Body of pancreas (tissue), 4 donors: ENCODE measurements at regions not wholly inside any gene's neighbourhood (a gene's known extent, or its start where the extent isn't known, plus 50 kb on each side); places are given as distances from the start of the nearest gene placed in this dataset.

Experiments used
- ATAC-seq: fragments of 150-250 bp; one replicate; pipeline ENCODE4 v1.9.1; 2016
- DNase-seq, 4 donors: peaks; one replicate each; pipeline ENCODE4 v3.0.0-alpha.2; 2019
- H3K27ac ChIP-seq, 4 donors: fragments of 200-600 bp; sonication (generic); 1 replicate in 3 of 4; 2 replicates in 1 of 4; pipeline versions ENCODE4 v1.5.1 to v1.6.1; 2016 to 2019; ENCODE audit warnings: mild to moderate bottlenecking in 1 of 4, mixed read lengths in 1 of 4, moderate library complexity in 1 of 4
- H3K27me3 ChIP-seq, 2 donors: fragments of 200-600 bp; sonication (generic); one replicate each; pipeline ENCODE4 v1.6.0; 2016; ENCODE audit warnings: mild to moderate bottlenecking in 1 of 2
- H3K36me3 ChIP-seq, 2 donors: fragments of 200-600 bp; sonication (generic); replicated peaks in 1 of 2; 2 replicates each; pipeline ENCODE4 v1.5.1; 2016; ENCODE audit warnings: low read depth in 2 of 2; ENCODE audit not compliant: insufficient read depth in 1 of 2
- H3K4me1 ChIP-seq: fragments of 200-600 bp; sonication (generic); one replicate; pipeline ENCODE4 v1.6.0; 2016
- H3K4me3 ChIP-seq, 2 donors: fragments of 200-600 bp; sonication (generic); 1 replicate in 1 of 2; 2 replicates in 1 of 2; pipeline ENCODE4 v1.5.1; 2016 to 2019
- H3K9me3 ChIP-seq, 3 donors: fragments of 200-600 bp; sonication (generic); 1 replicate in 2 of 3; 2 replicates in 1 of 3; pipeline ENCODE4 v1.5.1; 2016
- POLR2A ChIP-seq, 3 donors: fragments of 450-650 bp; IDR thresholded peaks; one replicate each; pipeline ENCODE4 v1.6.1; 2016; ENCODE audit warnings: antibody characterized with exemption in 3 of 3, mild to moderate bottlenecking in 2 of 3
- WGBS, 2 donors: methylation state at CpG; one replicate each; pipeline ENCODE4 v1.1.5; 2017; 5-methylcytosine and 5-hydroxymethylcytosine counted together
- intact Hi-C: fragments of 100-400 bp; cut with DNase I; formaldehyde crosslinking; loops from one replicate; pipeline ENCODE4 v1.15.1; 2023
- TF ChIP-seq, protein P1 (sequence below), 7 experiments: fragments of 450-650 bp in 4 of 7; fragments of 200-600 bp in 3 of 7; sonication (generic) in 3 of 7; IDR thresholded peaks; one replicate each; pipeline ENCODE4 v1.5.1; 2016 to 2019; ENCODE audit warnings: antibody characterized with exemption in 7 of 7

DNA sequence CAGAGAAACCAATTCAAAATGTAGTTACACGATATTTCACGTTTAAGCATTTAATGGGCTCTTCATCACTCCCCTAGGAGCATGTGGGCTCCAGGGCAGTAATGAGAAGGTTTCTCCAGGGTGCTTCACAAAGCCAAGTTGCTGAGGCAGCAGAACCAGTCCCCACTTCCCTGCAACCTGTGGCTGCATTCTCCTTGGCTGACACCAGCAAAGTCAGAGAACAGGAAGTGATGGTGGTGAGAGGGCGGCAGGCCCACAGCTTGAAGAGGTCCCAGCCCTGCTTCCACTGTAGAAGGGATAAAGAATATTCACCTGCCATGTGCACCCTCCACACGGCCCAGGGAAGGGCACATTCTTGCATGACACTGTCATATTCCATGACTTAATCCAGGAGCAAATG lies 133.2 kb downstream of the CBLN1 start:
- intact Hi-C loops = no loop called here
- 46 to 51% methylated on average over 4 of the region's 4 CpGs for WGBS, 2 donors
- Histone ChIP-seq H3K4me3 (no peak overlapping the region), H3K27ac (no peak overlapping the region), H3K36me3 (no peaks in the 10 kb centered on the region), H3K9me3 (no peaks in the 10 kb centered on the region), H3K27me3 (no peaks in the 10 kb centered on the region), H3K4me1 (no peaks in the 10 kb centered on the region)
- TF ChIP-seq POLR2A (IDR thresholded peaks at IDR 0.05) = no peak
- TF ChIP-seq, protein P1, sequence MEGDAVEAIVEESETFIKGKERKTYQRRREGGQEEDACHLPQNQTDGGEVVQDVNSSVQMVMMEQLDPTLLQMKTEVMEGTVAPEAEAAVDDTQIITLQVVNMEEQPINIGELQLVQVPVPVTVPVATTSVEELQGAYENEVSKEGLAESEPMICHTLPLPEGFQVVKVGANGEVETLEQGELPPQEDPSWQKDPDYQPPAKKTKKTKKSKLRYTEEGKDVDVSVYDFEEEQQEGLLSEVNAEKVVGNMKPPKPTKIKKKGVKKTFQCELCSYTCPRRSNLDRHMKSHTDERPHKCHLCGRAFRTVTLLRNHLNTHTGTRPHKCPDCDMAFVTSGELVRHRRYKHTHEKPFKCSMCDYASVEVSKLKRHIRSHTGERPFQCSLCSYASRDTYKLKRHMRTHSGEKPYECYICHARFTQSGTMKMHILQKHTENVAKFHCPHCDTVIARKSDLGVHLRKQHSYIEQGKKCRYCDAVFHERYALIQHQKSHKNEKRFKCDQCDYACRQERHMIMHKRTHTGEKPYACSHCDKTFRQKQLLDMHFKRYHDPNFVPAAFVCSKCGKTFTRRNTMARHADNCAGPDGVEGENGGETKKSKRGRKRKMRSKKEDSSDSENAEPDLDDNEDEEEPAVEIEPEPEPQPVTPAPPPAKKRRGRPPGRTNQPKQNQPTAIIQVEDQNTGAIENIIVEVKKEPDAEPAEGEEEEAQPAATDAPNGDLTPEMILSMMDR (IDR thresholded peaks at IDR 0.05) = no peak
- no peak for DNase-seq
- no peak for ATAC-seq

GRCh38 chr16:49140618-49141017 lies 141.0 kb downstream of the CBLN1 start:
- intact Hi-C loops = no loop called here
- 43 to 52% methylated on average over 5 of the region's 5 CpGs for WGBS, 2 donors
- Histone ChIP-seq H3K36me3 (no peaks in the 10 kb centered on the region), H3K4me1 (no peaks in the 10 kb centered on the region), H3K27ac (no peak overlapping the region), H3K9me3 (peaks cover 0 to 12% (median 0%) of the 10 kb centered on the region in 3 donors), H3K4me3 (no peak overlapping the region), H3K27me3 (no peaks in the 10 kb centered on the region)
- DNase-seq (no peak), ATAC-seq (no peak)
- no peak for TF ChIP-seq POLR2A (IDR thresholded peaks at IDR 0.05)
- TF ChIP-seq, protein P1 (IDR thresholded peaks at IDR 0.05) = no peak

GRCh38 chr16:49130397-49130796 lies 151.2 kb downstream of the CBLN1 start:
- WGBS, 2 donors = 45 to 47% methylated on average over 2 of the region's 2 CpGs

GRCh38 chr16:49129935-49130334 lies 151.7 kb downstream of the CBLN1 start:
- 50 to 60% methylated on average over 1 of the region's 1 CpG for WGBS, 2 donors
- no peak for ATAC-seq
- intact Hi-C loops = no loop called here
- H3K9me3 ChIP-seq = no peaks in the 10 kb centered on the region
- no peak overlapping the region for H3K4me3 ChIP-seq
- DNase-seq = no peak
- TF ChIP-seq, protein P1 (IDR thresholded peaks at IDR 0.05) = no peak
- no peak for TF ChIP-seq POLR2A (IDR thresholded peaks at IDR 0.05)
- H3K4me1 ChIP-seq = no peaks in the 10 kb centered on the region
- H3K36me3 ChIP-seq = no peaks in the 10 kb centered on the region
- H3K27me3 ChIP-seq = no peaks in the 10 kb centered on the region
- H3K27ac ChIP-seq = no peak overlapping the region

More at GRCh38 chr16:49130397-49130796, 151.2 kb downstream of the CBLN1 start:
- no peak for ATAC-seq
- H3K27me3 ChIP-seq = no peaks in the 10 kb centered on the region
- no peak for DNase-seq
- H3K36me3 ChIP-seq = no peaks in the 10 kb centered on the region
- no peaks in the 10 kb centered on the region for H3K9me3 ChIP-seq
- no peak for TF ChIP-seq POLR2A (IDR thresholded peaks at IDR 0.05)
- no peaks in the 10 kb centered on the region for H3K4me1 ChIP-seq
- no peak overlapping the region for H3K4me3 ChIP-seq
- intact Hi-C loops = no loop called here
- H3K27ac ChIP-seq = no peak overlapping the region

GRCh38 chr16:49128740-49129139 lies 152.9 kb downstream of the CBLN1 start:
- ATAC-seq = no peak
- Histone ChIP-seq H3K9me3 (no peaks in the 10 kb centered on the region), H3K27ac (no peak overlapping the region), H3K27me3 (no peaks in the 10 kb centered on the region), H3K4me1 (no peaks in the 10 kb centered on the region), H3K4me3 (no peak overlapping the region), H3K36me3 (no peaks in the 10 kb centered on the region)
- DNase-seq = no peak
- intact Hi-C loops = no loop called here
- TF ChIP-seq, protein P1 (IDR thresholded peaks at IDR 0.05) = no peak
- TF ChIP-seq POLR2A (IDR thresholded peaks at IDR 0.05) = no peak
- WGBS, 2 donors = 20 to 24% methylated on average over 2 of the region's 2 CpGs
